BE2C (cell line): ENCODE measurements at regions not wholly inside any gene's neighbourhood (a gene's known extent, or its start where the extent isn't known, plus 50 kb on each side); places are given as distances from the start of the nearest gene placed in this dataset.

ENCODE experiments used
- DNase-seq: peaks from one replicate; pipeline ENCODE4 v3.0.0-alpha.2; 2020
- H3K27me3 ChIP-seq: fragments of 250-450 bp; sonication (Bioruptor Pico); 2 replicates; pipeline ENCODE4 v1.5.1; 2020; ENCODE audit warnings: mild to moderate bottlenecking
- H3K36me3 ChIP-seq: fragments of 250-450 bp; sonication (Bioruptor Pico); 2 replicates; pipeline ENCODE4 v1.5.1; 2020; ENCODE audit warnings: mild to moderate bottlenecking
- H3K4me1 ChIP-seq: fragments of 250-450 bp; sonication (Bioruptor Pico); 2 replicates; pipeline ENCODE4 v1.5.1; 2020
- H3K4me3 ChIP-seq: 2 replicates; pipeline ENCODE4 v1.5.1; 2011; ENCODE audit warnings: low read depth, low read length
- H3K9me3 ChIP-seq: fragments of 250-450 bp; sonication (Bioruptor Pico); 2 replicates; pipeline ENCODE4 v1.5.1; 2020
- TF ChIP-seq, protein P1 (sequence below): IDR thresholded peaks from 2 replicates; pipeline ENCODE4 v1.5.1; 2012; ENCODE audit warnings: mild to moderate bottlenecking, low read depth, low read length

DNA sequence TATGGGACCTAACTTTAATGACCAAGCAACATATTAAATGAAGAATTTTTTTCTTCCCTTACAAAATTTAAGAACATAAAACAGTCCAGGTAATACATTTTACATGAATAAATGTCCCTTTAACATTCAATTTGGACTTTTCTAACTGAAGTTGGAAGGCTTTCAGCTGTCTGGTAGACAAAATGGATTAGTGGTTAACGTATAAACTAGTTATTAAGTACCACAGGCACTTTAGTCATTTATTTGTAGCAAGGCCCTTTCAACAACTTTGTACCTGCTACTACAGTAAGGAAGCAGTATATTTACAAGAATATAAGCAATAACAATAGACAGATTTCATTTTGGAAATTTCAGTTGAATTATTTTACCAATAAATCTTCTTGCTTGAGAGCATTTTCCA lies 152.5 kb upstream of the TENT5D start:
- no peak for DNase-seq
- no peaks in the 10 kb centered on the region for H3K27me3 ChIP-seq
- TF ChIP-seq, protein P1, sequence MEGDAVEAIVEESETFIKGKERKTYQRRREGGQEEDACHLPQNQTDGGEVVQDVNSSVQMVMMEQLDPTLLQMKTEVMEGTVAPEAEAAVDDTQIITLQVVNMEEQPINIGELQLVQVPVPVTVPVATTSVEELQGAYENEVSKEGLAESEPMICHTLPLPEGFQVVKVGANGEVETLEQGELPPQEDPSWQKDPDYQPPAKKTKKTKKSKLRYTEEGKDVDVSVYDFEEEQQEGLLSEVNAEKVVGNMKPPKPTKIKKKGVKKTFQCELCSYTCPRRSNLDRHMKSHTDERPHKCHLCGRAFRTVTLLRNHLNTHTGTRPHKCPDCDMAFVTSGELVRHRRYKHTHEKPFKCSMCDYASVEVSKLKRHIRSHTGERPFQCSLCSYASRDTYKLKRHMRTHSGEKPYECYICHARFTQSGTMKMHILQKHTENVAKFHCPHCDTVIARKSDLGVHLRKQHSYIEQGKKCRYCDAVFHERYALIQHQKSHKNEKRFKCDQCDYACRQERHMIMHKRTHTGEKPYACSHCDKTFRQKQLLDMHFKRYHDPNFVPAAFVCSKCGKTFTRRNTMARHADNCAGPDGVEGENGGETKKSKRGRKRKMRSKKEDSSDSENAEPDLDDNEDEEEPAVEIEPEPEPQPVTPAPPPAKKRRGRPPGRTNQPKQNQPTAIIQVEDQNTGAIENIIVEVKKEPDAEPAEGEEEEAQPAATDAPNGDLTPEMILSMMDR = no peak

DNA sequence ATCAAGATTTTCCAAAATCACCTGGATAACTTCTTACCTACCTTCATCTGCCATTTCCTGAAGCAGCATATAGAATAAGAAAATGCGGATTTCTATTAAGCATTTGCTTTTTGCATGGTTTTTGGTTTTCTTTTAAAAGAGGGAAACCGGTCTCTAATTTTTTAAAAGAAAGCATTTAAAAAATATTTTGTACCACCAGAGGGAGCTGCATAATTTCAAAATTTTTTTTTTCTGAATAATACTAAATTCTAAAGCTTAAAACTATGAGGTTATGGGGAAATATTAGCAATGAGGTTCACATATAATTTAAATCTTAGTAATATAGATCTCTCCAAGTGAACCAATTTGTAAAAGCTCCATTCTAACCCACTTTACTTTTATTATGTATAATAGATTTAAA lies 137.7 kb upstream of the TENT5D start:
- H3K27me3 ChIP-seq = no peaks in the 10 kb centered on the region
- H3K36me3 ChIP-seq = no peaks in the 10 kb centered on the region
- no peaks in the 10 kb centered on the region for H3K4me1 ChIP-seq
- no peak overlapping the region for H3K4me3 ChIP-seq
- TF ChIP-seq, protein P1 = no peak; the same call in 1 of the 2 replicates
- no peaks in the 10 kb centered on the region for H3K9me3 ChIP-seq
- DNase-seq = no peak

More for the DNA sequence above, 152.5 kb upstream of the TENT5D start:
- Histone ChIP-seq H3K4me3 (no peak overlapping the region), H3K4me1 (no peaks in the 10 kb centered on the region), H3K36me3 (no peaks in the 10 kb centered on the region), H3K9me3 (no peaks in the 10 kb centered on the region)

DNA sequence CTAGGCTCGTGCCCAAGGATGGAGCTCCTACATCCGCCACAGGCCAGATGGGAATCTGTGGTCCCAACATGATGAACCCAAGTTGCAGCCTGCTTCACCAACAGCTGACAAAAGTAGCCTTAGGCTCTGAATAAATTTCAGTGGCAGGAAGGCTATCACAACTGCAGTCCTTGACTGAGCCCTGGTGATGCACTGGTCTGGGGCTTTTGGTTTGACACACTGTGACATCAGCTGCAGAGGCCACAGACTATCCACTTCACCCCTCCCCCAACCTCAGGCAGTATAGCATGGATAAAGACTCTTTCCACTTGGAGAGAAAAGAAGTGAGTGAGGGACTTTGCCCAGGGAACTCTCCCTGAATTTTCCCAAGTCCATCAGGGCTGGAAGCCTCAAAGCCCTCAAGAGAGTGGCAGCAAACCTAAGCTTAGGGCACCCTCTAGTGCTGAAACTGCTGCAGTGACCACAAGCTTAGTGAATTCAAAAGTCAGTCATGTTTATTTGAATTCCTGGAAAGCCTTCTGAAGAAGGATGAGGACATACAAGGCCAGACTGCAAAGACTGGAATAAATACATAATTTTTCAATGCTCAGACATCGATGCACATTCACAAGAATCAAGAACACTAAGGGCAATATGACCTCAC lies 135.0 kb upstream of the TENT5D start:
- Histone ChIP-seq H3K36me3 (no peaks in the 10 kb centered on the region), H3K4me3 (no peak overlapping the region), H3K4me1 (no peaks in the 10 kb centered on the region), H3K27me3 (no peaks in the 10 kb centered on the region), H3K9me3 (no peaks in the 10 kb centered on the region)
- TF ChIP-seq, protein P1 = peak; percentile 75
- DNase-seq = peak; percentile 44

DNA sequence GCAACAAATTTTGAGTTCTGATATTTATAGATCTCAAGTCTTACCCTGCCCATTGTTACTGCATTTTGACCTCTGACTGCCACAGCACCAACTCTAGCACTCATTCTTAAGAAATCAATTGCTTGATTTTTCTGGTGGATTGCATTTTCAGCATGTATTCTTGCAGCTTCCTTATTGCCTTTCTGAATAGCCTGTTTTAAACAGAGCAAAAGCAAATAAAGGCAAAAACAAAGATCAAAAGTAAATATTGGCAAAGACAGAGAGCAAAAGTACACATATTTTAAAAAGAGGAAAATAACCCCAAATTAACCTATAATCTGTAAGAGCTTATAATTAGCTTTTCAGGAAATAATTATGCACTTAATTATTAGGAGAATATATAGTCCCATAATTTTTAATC lies 129.4 kb upstream of the TENT5D start:
- Histone ChIP-seq H3K9me3 (no peaks in the 10 kb centered on the region), H3K27me3 (no peaks in the 10 kb centered on the region), H3K4me1 (no peaks in the 10 kb centered on the region), H3K36me3 (no peaks in the 10 kb centered on the region), H3K4me3 (no peak overlapping the region)
- TF ChIP-seq, protein P1 = no peak
- DNase-seq = no peak

DNA sequence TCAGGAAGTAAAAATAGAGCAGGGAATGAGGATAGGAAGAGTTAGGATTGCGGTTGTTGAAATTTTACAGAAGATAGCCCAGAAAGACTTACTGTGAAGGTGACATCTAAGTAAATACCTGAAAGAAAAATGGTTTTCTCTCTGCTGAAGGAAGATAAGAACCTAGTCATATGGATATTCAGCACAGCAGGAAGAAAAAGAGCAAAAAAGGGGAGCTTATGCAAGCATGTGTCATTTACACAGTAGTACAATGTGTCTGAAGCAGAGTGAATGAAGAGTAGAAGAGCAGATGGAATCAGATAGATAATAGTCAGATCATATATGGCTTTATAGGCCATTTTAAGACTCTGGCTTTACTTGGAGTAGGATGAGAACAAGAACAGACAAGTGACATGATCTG lies 126.9 kb upstream of the TENT5D start:
- DNase-seq = no peak

DNA sequence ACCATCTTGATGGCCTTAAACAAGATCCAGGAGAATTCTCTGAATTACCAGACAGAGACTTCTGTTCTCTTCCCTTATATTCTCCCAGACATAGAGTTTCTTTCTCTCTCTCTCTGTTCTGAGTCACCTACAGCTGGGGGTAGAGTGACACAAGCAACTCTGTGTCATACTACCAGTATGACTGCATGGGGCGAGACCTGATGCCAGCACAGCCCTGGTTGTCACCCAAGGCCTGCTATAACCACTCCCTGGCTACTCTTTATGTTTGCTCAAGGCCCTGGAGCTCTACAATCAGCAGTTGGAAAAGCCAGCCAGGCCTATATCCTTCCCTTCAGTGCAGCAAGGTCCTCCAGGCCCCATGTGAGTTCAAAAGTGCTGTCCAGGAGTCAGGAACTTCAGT lies 114.2 kb upstream of the TENT5D start:
- TF ChIP-seq, protein P1 = no peak
- Histone ChIP-seq H3K4me3 (no peak overlapping the region), H3K36me3 (no peaks in the 10 kb centered on the region), H3K4me1 (no peaks in the 10 kb centered on the region), H3K9me3 (no peaks in the 10 kb centered on the region), H3K27me3 (no peaks in the 10 kb centered on the region)
- DNase-seq = no peak

More for the DNA sequence above, 126.9 kb upstream of the TENT5D start:
- Histone ChIP-seq H3K4me1 (no peaks in the 10 kb centered on the region), H3K4me3 (no peak overlapping the region), H3K36me3 (no peaks in the 10 kb centered on the region), H3K9me3 (no peaks in the 10 kb centered on the region), H3K27me3 (no peaks in the 10 kb centered on the region)
- TF ChIP-seq, protein P1 = no peak
